ENCODE measurements at regions not wholly inside any gene's neighbourhood (a gene's known extent, or its start where the extent isn't known, plus 50 kb on each side); places are given as distances from the start of the nearest gene placed in this dataset.

- Histone ChIP-seq H3K27ac (ENCODE audit: insufficient read length, low read depth, low read length) (no peak overlapping the region), H3K14ac (ENCODE audit: insufficient read depth, low read length) (no peak overlapping the region), H3K4me2 (ENCODE audit: insufficient read depth, insufficient read length, low read length) (no peak overlapping the region), H4K5ac (ENCODE audit: insufficient read length, low read depth, low read length) (no peak overlapping the region), H3K79me2 (ENCODE audit: insufficient read depth, low read length) (no peaks in the 10 kb centered on the region), H3K4ac (ENCODE audit: low read depth, low read length) (no peak overlapping the region), H2AK5ac (ENCODE audit: insufficient read length, low read length) (no peak overlapping the region), H2BK15ac (ENCODE audit: low read depth, low read length) (no peak overlapping the region), H2BK5ac (ENCODE audit: insufficient read length, low read length) (no peak overlapping the region), H3K4me1 (ENCODE audit: insufficient read depth, low read length) (no peaks in the 10 kb centered on the region; the same call in 1 of the 2 replicates), H3K56ac (ENCODE audit: insufficient read length, low read depth, low read length) (no peak overlapping the region), H3T11ph (ENCODE audit: low read length) (no peak overlapping the region), H3K23me2 (ENCODE audit: insufficient read length, low read depth, low read length, poor library complexity, severe bottlenecking) (no peaks in the 10 kb centered on the region), H3K23ac (ENCODE audit: insufficient read length, low read depth, low read length) (no peak overlapping the region), H4K91ac (ENCODE audit: insufficient read length, low read depth, low read length) (no peak overlapping the region), H3K79me1 (ENCODE audit: insufficient read depth, low read depth, low read length, poor library complexity, severe bottlenecking) (no peaks in the 10 kb centered on the region), H2AFZ (ENCODE audit: low read length) (no peak overlapping the region), H3K9me3 (ENCODE audit: control insufficient read depth, low read depth, low read length) (no peaks in the 10 kb centered on the region), H4K8ac (replicated peaks; ENCODE audit: insufficient read length, low read depth, low read length) (no peak overlapping the region), H2BK20ac (ENCODE audit: low read depth, low read length, poor library complexity, severe bottlenecking) (no peak overlapping the region), H2BK12ac (ENCODE audit: insufficient read length, low read depth, low read length) (no peak overlapping the region), H4K20me1 (ENCODE audit: control insufficient read depth, insufficient read depth, insufficient read length) (no peaks in the 10 kb centered on the region), H3K18ac (ENCODE audit: insufficient read length, low read depth, low read length) (no peak overlapping the region), H2BK120ac (ENCODE audit: low read depth, low read length, poor library complexity, severe bottlenecking) (no peak overlapping the region), H3K27me3 (ENCODE audit: insufficient read depth, low read length) (no peaks in the 10 kb centered on the region), H3K9ac (ENCODE audit: extremely low read depth, insufficient read length, low read length) (no peak overlapping the region)
- H3K36me3 Mint-ChIP-seq (ENCODE audit: insufficient read depth in 1 of 3, low read depth in 3 of 3), result peaks cover 0 to 19% (median 4%) of the 10 kb centered on the region in 3 experiments; a peak in 4 of 7 replicates
- WGBS (ENCODE audit: extremely low coverage, insufficient read length, low lambda C conversion rate), result no CpG with 5 or more reads among the region's 2 CpGs
- no peaks in the 10 kb centered on the region for H3K27me3 Mint-ChIP-seq (ENCODE audit: low read depth)
- H3K27ac Mint-ChIP-seq, result peak overlapping the region in 1 of 3 experiments; percentile 19; a peak in 1 of 7 replicates
- H3K9me3 Mint-ChIP-seq, result peaks cover 0 to 4% of the 10 kb centered on the region in 2 experiments; a peak in 3 of 5 replicates
- H3K4me1 Mint-ChIP-seq, result peaks cover 42% of the 10 kb centered on the region in 2 experiments
- no peak overlapping the region for H3K4me3 Mint-ChIP-seq
- no peak for DNase-seq
- TF ChIP-seq CTCF (conservative IDR thresholded peaks at IDR 0.05), result no peak
Observed at GRCh38 chr11:37503411-37504059, 905.5 kb upstream of the RAG2 start.
